GM10248 (cell line): ENCODE measurements at regions not wholly inside any gene's neighbourhood (a gene's known extent, or its start where the extent isn't known, plus 50 kb on each side); places are given as distances from the start of the nearest gene placed in this dataset.
"Not testable (repeated sequence)": the region's sequence is repeated elsewhere in the genome, so short reads cannot be mapped to it uniquely, and the experiment has no call there.

Experiments
- CTCF ChIA-PET: fragments of 300-600 bp; sonication (Branson Sonifier 250); formaldehyde crosslinking; extraction: SDS; loops from one replicate; lab custom pipeline; 2021; ENCODE audit warnings: antibody characterized with exemption; lab: Yijun Ruan, JAX
- POLR2A ChIA-PET: fragments of 350-650 bp; sonication (Branson Sonifier 250); formaldehyde crosslinking; extraction: SDS; loops from one replicate; lab custom pipeline; 2020; ENCODE audit warnings: antibody characterized with exemption; lab: Yijun Ruan, JAX
- DNase-seq: peaks from one replicate; pipeline ENCODE4 v3.0.0; 2012; ENCODE audit errors: extremely low spot score
- CTCF ChIP-seq: IDR thresholded peaks from 2 replicates; pipeline ENCODE4 v1.5.1; 2012; ENCODE audit warnings: mild to moderate bottlenecking, low read depth; ENCODE audit errors: extremely low read depth, missing control alignments, control extremely low read depth

GRCh38 chr5:100668511-100668910, 133.3 kb downstream of the FAM174A start:
- DNase-seq = no peak
- TF ChIP-seq CTCF = no peak
- ChIA-PET POLR2A (no interaction called here), CTCF (interaction anchor here (1.0 to 4.0 kb wide), 2 partner anchors 8 to 10 kb away, joined by 3 to 12 read pairs; no protein-coding TSS in a partner anchor)

- ChIA-PET POLR2A (no interaction called here), CTCF (interaction anchor here (0.9 to 2.4 kb wide), 6 partner anchors 10 to 21 kb away, joined by 3 to 12 read pairs (median 4); no protein-coding TSS in a partner anchor)
- TF ChIP-seq CTCF = no peak
- no peak for DNase-seq
These were observed 141.8 kb downstream of the FAM174A start for GRCh38 chr5:100676817-100677631.

- ChIA-PET CTCF (no interaction called here), POLR2A (no interaction called here)
- no peak for TF ChIP-seq CTCF
- no peak for DNase-seq
These were observed 147.5 kb downstream of the FAM174A start for GRCh38 chr5:100682625-100683024.

GRCh38 chr5:100683881-100684280, 148.7 kb downstream of the FAM174A start:
- TF ChIP-seq CTCF = no peak
- ChIA-PET POLR2A (no interaction called here), CTCF (interaction anchor here (0.9 to 1.6 kb wide), 2 partner anchors 9 to 14 kb away, joined by 3 to 4 read pairs; no protein-coding TSS in a partner anchor)
- DNase-seq = no peak

GRCh38 chr5:100685122-100685521, 149.9 kb downstream of the FAM174A start:
- CTCF ChIA-PET = interaction anchor here (1.6 kb wide), 1 partner anchor 10 kb away, joined by 4 read pairs; no protein-coding TSS in a partner anchor
- DNase-seq, POLR2A ChIA-PET: not testable (repeated sequence)

- DNase-seq, POLR2A ChIA-PET: not testable (repeated sequence)
- CTCF ChIA-PET = interaction anchor here (1.1 to 1.3 kb wide), 2 partner anchors 12 to 38 kb away, joined by 3 read pairs; no protein-coding TSS in a partner anchor
These were observed 153.7 kb downstream of the FAM174A start for GRCh38 chr5:100688834-100689233.

- TF ChIP-seq CTCF = no peak
- CTCF ChIA-PET = interaction anchor here (0.7 to 2.0 kb wide), 9 partner anchors 8 to 115 kb away, joined by 3 to 11 read pairs (median 3); no protein-coding TSS in a partner anchor
- DNase-seq = no peak
- POLR2A ChIA-PET = no interaction called here
These were observed 154.9 kb downstream of the FAM174A start for GRCh38 chr5:100690036-100690560.
